Prostate gland (tissue), 2 donors: ENCODE measurements at regions not wholly inside any gene's neighbourhood (a gene's known extent, or its start where the extent isn't known, plus 50 kb on each side); places are given as distances from the start of the nearest gene placed in this dataset.

Experiments
- DNase-seq: peaks from one replicate; pipeline ENCODE4 v3.0.0-alpha.2; 2019; ENCODE audit warnings: low spot score
- H3K27ac ChIP-seq, 2 donors: fragments of 200-600 bp; sonication (generic); 2 replicates each; pipeline ENCODE4 v1.5.1; 2017 to 2019
- H3K27me3 ChIP-seq: fragments of 200-600 bp; sonication (generic); replicated peaks from 2 replicates; pipeline ENCODE4 v1.5.1; 2019; ENCODE audit not compliant: insufficient read depth
- H3K36me3 ChIP-seq, 2 donors: fragments of 200-600 bp; sonication (generic); 1 replicate in 1 of 2; 2 replicates in 1 of 2; pipeline versions ENCODE4 v1.5.1 to v1.8.1; 2017 to 2019
- H3K4me1 ChIP-seq: fragments of 200-600 bp; sonication (generic); replicated peaks from 2 replicates; pipeline ENCODE4 v1.5.1; 2019
- H3K4me3 ChIP-seq, 2 donors: fragments of 200-600 bp; sonication (generic); 2 replicates each; pipeline ENCODE4 v1.5.1; 2017 to 2019
- H3K9me3 ChIP-seq: fragments of 200-600 bp; sonication (generic); 2 replicates; pipeline ENCODE4 v1.5.1; 2017
- CTCF ChIP-seq, 4 experiments: fragments of 200-600 bp in 2 of 4; fragments of 450-650 bp in 2 of 4; sonication (generic) in 2 of 4; IDR thresholded peaks; 1 replicate in 3 of 4; 2 replicates in 1 of 4; pipeline ENCODE4 v1.5.1; 2016 to 2019; ENCODE audit warnings: antibody characterized with exemption in 4 of 4, mild to moderate bottlenecking in 2 of 4, moderate library complexity in 2 of 4
- POLR2A ChIP-seq: fragments of 450-650 bp; IDR thresholded peaks from one replicate; pipeline ENCODE4 v1.6.1; 2016; ENCODE audit warnings: antibody characterized with exemption, mild to moderate bottlenecking
- POLR2AphosphoS5 ChIP-seq: sonication (generic); formaldehyde crosslinking; IDR thresholded peaks from one replicate; pipeline ENCODE4 v1.6.1; 2017; ENCODE audit warnings: antibody characterized with exemption
- WGBS: methylation state at CpG from one replicate; pipeline ENCODE4 v1.1.5; 2018; 5-methylcytosine and 5-hydroxymethylcytosine counted together
- intact Hi-C: fragments of 100-400 bp; cut with DNase I; formaldehyde crosslinking; loops from one replicate; pipeline ENCODE4 v1.14.2; 2022

- no peaks in the 10 kb centered on the region for H3K36me3 ChIP-seq
- H3K27ac ChIP-seq: no peak overlapping the region
- 66% methylated on average over 2 of the region's 2 CpGs for WGBS
- no peak overlapping the region for H3K4me3 ChIP-seq
- no peaks in the 10 kb centered on the region for H3K9me3 ChIP-seq
- intact Hi-C loops: no loop called here
- peaks cover 10% of the 10 kb centered on the region for H3K4me1 ChIP-seq
- no peaks in the 10 kb centered on the region for H3K27me3 ChIP-seq
- no peak for DNase-seq
- no peak for TF ChIP-seq POLR2AphosphoS5
- no peak for TF ChIP-seq POLR2A
- TF ChIP-seq CTCF (IDR thresholded peaks at IDR 0.05): no peak
Observed at GRCh38 chr10:121243609-121244241, 354.5 kb downstream of the FGFR2 start.

DNA sequence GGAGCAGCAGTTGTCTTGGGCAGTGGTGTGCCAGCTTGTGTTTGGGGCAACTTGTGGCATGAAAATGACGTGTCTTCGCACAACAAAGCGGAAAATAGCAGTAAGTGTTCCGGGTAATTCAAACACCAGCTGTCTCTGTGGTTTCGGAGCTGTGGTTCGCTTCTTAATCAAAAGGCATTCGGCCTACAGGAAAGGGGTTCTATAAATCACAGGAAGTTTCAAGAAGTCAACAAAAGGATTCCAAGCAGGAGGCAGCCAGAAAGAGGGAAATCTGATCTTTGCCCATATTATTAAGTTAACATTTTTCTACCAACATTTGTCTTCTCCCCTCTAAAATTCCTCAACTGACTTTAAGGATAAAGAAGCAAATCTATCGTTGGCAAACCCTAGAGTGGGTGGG lies 353.4 kb downstream of the FGFR2 start:
- DNase-seq: no peak
- Histone ChIP-seq H3K27ac (peak overlapping the region; percentile 17 to 24), H3K4me3 (no peak overlapping the region), H3K27me3 (no peaks in the 10 kb centered on the region), H3K9me3 (no peaks in the 10 kb centered on the region), H3K36me3 (no peaks in the 10 kb centered on the region), H3K4me1 (peaks cover 10% of the 10 kb centered on the region)
- intact Hi-C loops: no loop called here
- TF ChIP-seq POLR2AphosphoS5 (no peak), POLR2A (no peak)
- WGBS: 46% methylated on average over 8 of the region's 8 CpGs

- TF ChIP-seq POLR2A: no peak
- TF ChIP-seq POLR2AphosphoS5: peak; percentile 90
- no peak for TF ChIP-seq CTCF (IDR thresholded peaks at IDR 0.05)
- WGBS: 19% methylated on average over 1 of the region's 1 CpG
- H3K4me3 ChIP-seq: no peak overlapping the region
Observed at GRCh38 chr10:121245754-121246153, 352.5 kb downstream of the FGFR2 start.

DNA sequence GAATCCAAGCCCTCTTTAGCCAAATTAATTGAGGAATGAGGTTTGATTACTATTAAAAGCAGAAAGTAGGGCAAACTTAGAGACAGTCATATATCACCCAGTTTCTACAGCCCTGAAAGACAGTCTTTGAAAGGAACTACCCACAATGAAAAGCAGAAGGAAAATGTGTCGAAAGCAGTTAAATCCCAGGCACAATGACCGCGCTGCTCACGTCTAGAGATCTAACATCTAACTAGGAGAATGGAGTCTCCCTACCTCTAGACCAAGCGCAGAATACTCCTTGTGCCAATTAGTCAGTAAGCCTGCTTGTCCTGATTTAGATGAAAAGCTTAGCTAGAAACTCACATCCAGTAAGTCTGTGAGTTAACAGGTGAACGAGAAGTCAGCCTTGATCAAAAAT lies 350.0 kb downstream of the FGFR2 start:
- no peak overlapping the region for H3K4me3 ChIP-seq
- H3K27ac ChIP-seq: no peak overlapping the region
- no peak for DNase-seq
- TF ChIP-seq POLR2A (no peak), CTCF (IDR thresholded peaks at IDR 0.05) (no peak), POLR2AphosphoS5 (no peak)
- no peaks in the 10 kb centered on the region for H3K36me3 ChIP-seq
- H3K9me3 ChIP-seq: no peaks in the 10 kb centered on the region
- peaks cover 10% of the 10 kb centered on the region for H3K4me1 ChIP-seq
- intact Hi-C loops: no loop called here
- 74% methylated on average over 6 of the region's 6 CpGs for WGBS
- no peaks in the 10 kb centered on the region for H3K27me3 ChIP-seq

More at GRCh38 chr10:121245754-121246153, 352.5 kb downstream of the FGFR2 start:
- H3K9me3 ChIP-seq: no peaks in the 10 kb centered on the region
- H3K36me3 ChIP-seq: no peaks in the 10 kb centered on the region
- no peaks in the 10 kb centered on the region for H3K27me3 ChIP-seq
- peak; percentile 87 for DNase-seq
- intact Hi-C loops: no loop called here
- H3K4me1 ChIP-seq: peaks cover 10% of the 10 kb centered on the region
- H3K27ac ChIP-seq: peak overlapping the region in 1 of 2 donors; percentile 45

DNA sequence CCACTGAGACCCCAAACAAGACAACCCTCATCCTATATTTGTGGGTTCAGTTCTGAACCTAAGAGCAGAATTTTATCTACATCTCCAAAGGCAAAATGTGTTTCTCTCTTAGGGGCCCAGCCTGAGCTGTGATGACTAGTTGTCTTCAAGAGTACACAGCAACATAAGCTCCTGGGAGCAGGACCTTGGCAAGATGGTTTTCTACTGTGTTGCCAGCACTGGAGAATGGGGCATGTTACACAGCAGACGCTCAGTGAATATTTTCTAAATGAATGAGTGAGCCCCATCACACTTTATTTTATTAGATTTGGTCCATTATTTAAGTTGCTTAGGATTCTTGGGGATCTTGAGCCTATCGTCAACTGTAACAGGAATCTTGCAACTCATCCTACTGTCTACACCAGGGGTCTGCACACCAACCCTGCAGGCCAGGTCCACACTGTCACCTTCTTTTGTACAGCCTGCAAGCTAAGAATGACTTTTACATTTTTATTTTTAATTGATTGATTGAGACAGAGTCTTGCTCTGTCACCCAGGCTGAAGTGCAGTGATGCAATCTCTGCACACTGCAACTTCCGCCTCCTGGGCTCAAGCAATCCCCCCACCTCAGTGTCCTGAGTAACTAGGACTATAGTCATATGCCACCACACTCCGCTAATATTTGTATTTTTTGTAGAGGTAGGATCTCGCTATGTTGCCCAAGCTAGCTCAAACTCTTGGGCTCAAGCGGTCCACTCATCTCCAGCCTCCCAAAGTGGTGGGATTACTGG lies 347.1 kb downstream of the FGFR2 start:
- no peak for DNase-seq
- 93% methylated on average over 6 of the region's 6 CpGs for WGBS
- TF ChIP-seq CTCF (IDR thresholded peaks at IDR 0.05): no peak
- no peak for TF ChIP-seq POLR2AphosphoS5
- TF ChIP-seq POLR2A: no peak

More for the DNA sequence above, 347.1 kb downstream of the FGFR2 start:
- no peaks in the 10 kb centered on the region for H3K36me3 ChIP-seq
- H3K4me1 ChIP-seq: peaks cover 2% of the 10 kb centered on the region
- intact Hi-C loops: no loop called here
- no peak overlapping the region for H3K27ac ChIP-seq
- no peak overlapping the region for H3K4me3 ChIP-seq
- no peaks in the 10 kb centered on the region for H3K27me3 ChIP-seq
- H3K9me3 ChIP-seq: no peaks in the 10 kb centered on the region
